ENCODE measurements at regions not wholly inside any gene's neighbourhood (a gene's known extent, or its start where the extent isn't known, plus 50 kb on each side); places are given as distances from the start of the nearest gene placed in this dataset.

GRCh38 chr5:2388571-2388970 lies 362.9 kb downstream of the IRX2 start:
- no peaks in the 10 kb centered on the region for H3K9me3 ChIP-seq (ENCODE audit: control insufficient read depth in 1 of 2, low read length in 2 of 2)
- intact Hi-C loops (cut with micrococcal nuclease), result no loop called here
- peaks cover 1 to 2% of the 10 kb centered on the region in 2 donors for H3K27me3 Mint-ChIP-seq
- no peaks in the 10 kb centered on the region for H3K27me3 ChIP-seq (ENCODE audit: insufficient read depth, low read length)
- peaks cover 0 to 2% (median 0%) of the 10 kb centered on the region in 8 donors for H3K9me3 Mint-ChIP-seq
- POLR2A ChIA-PET (ENCODE audit: partially characterized antibody), result no interaction called here
- H3K4me1 ChIP-seq (ENCODE audit: insufficient read depth, low read length), result no peaks in the 10 kb centered on the region
- H3K27ac Mint-ChIP-seq, result no peak overlapping the region
- H3K4me1 Mint-ChIP-seq, result peaks cover 0 to 3% (median 0%) of the 10 kb centered on the region in 4 donors
- DNase-seq, result no peak
- CTCF ChIA-PET (ENCODE audit: partially characterized antibody), result no interaction called here
- H3K36me3 Mint-ChIP-seq, result no peaks in the 10 kb centered on the region
- H3K27ac ChIP-seq (ENCODE audit: low read depth, low read length), result no peak overlapping the region
- H3K4me3 ChIP-seq (ENCODE audit: low read length in 2 of 2), result no peak overlapping the region
- no peaks in the 10 kb centered on the region for H3K36me3 ChIP-seq (ENCODE audit: insufficient read depth, low read length)
- no peak overlapping the region for H3K4me3 Mint-ChIP-seq

- Histone ChIP-seq H3K4me3 (ENCODE audit: low read length in 2 of 2) (no peak overlapping the region), H3K9me3 (ENCODE audit: control insufficient read depth in 1 of 2, low read length in 2 of 2) (no peaks in the 10 kb centered on the region), H3K27me3 (ENCODE audit: insufficient read depth, low read length) (no peaks in the 10 kb centered on the region), H3K36me3 (ENCODE audit: insufficient read depth, low read length) (no peaks in the 10 kb centered on the region), H3K4me1 (ENCODE audit: insufficient read depth, low read length) (no peaks in the 10 kb centered on the region), H3K27ac (ENCODE audit: low read depth, low read length) (no peak overlapping the region)
- Mint-ChIP-seq H3K27me3 (peaks cover 1 to 2% of the 10 kb centered on the region in 2 donors), H3K4me1 (peaks cover 0 to 3% (median 0%) of the 10 kb centered on the region in 4 donors), H3K27ac (no peak overlapping the region), H3K4me3 (no peak overlapping the region), H3K9me3 (peaks cover 0 to 2% (median 0%) of the 10 kb centered on the region in 8 donors), H3K36me3 (no peaks in the 10 kb centered on the region)
- DNase-seq, result no peak
- ChIA-PET POLR2A (ENCODE audit: partially characterized antibody) (no interaction called here), CTCF (ENCODE audit: partially characterized antibody) (no interaction called here)
- intact Hi-C loops (cut with micrococcal nuclease), result no loop called here
Measured at GRCh38 chr5:2387634-2388325, 363.7 kb downstream of the IRX2 start.

GRCh38 chr5:2387250-2387633 lies 364.2 kb downstream of the IRX2 start:
- Mint-ChIP-seq H3K27ac (no peak overlapping the region), H3K4me3 (no peak overlapping the region), H3K36me3 (no peaks in the 10 kb centered on the region), H3K4me1 (peaks cover 0 to 3% (median 0%) of the 10 kb centered on the region in 4 donors), H3K9me3 (no peaks in the 10 kb centered on the region), H3K27me3 (peaks cover 1 to 2% of the 10 kb centered on the region in 2 donors)
- H3K27me3 ChIP-seq (ENCODE audit: insufficient read depth, low read length), result no peaks in the 10 kb centered on the region
- CTCF ChIA-PET (ENCODE audit: partially characterized antibody), result no interaction called here
- H3K27ac ChIP-seq (ENCODE audit: low read depth, low read length), result no peak overlapping the region
- POLR2A ChIA-PET (ENCODE audit: partially characterized antibody), result no interaction called here
- no peak overlapping the region for H3K4me3 ChIP-seq (ENCODE audit: low read length in 2 of 2)
- H3K4me1 ChIP-seq (ENCODE audit: insufficient read depth, low read length), result no peaks in the 10 kb centered on the region
- no peaks in the 10 kb centered on the region for H3K36me3 ChIP-seq (ENCODE audit: insufficient read depth, low read length)
- no peaks in the 10 kb centered on the region for H3K9me3 ChIP-seq (ENCODE audit: control insufficient read depth in 1 of 2, low read length in 2 of 2)
- intact Hi-C loops (cut with micrococcal nuclease), result no loop called here
- DNase-seq, result no peak

- Histone ChIP-seq H3K4me1 (ENCODE audit: insufficient read depth, low read length) (no peaks in the 10 kb centered on the region), H3K4me3 (ENCODE audit: low read length in 2 of 2) (no peak overlapping the region), H3K27ac (ENCODE audit: low read depth, low read length) (no peak overlapping the region), H3K36me3 (ENCODE audit: insufficient read depth, low read length) (no peaks in the 10 kb centered on the region), H3K27me3 (ENCODE audit: insufficient read depth, low read length) (no peaks in the 10 kb centered on the region), H3K9me3 (ENCODE audit: control insufficient read depth in 1 of 2, low read length in 2 of 2) (no peaks in the 10 kb centered on the region)
- intact Hi-C loops (cut with micrococcal nuclease), result no loop called here
- Mint-ChIP-seq H3K27me3 (peaks cover 1 to 2% of the 10 kb centered on the region in 2 donors), H3K4me3 (no peak overlapping the region), H3K4me1 (peaks cover 0 to 3% (median 0%) of the 10 kb centered on the region in 4 donors), H3K27ac (no peak overlapping the region), H3K36me3 (no peaks in the 10 kb centered on the region), H3K9me3 (no peaks in the 10 kb centered on the region)
- ChIA-PET POLR2A (ENCODE audit: partially characterized antibody) (no interaction called here), CTCF (ENCODE audit: partially characterized antibody) (no interaction called here)
- DNase-seq, result no peak
Measured at GRCh38 chr5:2385818-2386217, 365.7 kb downstream of the IRX2 start.

- Histone ChIP-seq H3K9me3 (ENCODE audit: control insufficient read depth in 1 of 2, low read length in 2 of 2) (no peaks in the 10 kb centered on the region), H3K4me1 (ENCODE audit: insufficient read depth, low read length) (no peaks in the 10 kb centered on the region), H3K27ac (ENCODE audit: low read depth, low read length) (no peak overlapping the region), H3K4me3 (ENCODE audit: low read length in 2 of 2) (no peak overlapping the region), H3K36me3 (ENCODE audit: insufficient read depth, low read length) (no peaks in the 10 kb centered on the region), H3K27me3 (ENCODE audit: insufficient read depth, low read length) (no peaks in the 10 kb centered on the region)
- H3K4me1 Mint-ChIP-seq, result peaks cover 0 to 2% (median 0%) of the 10 kb centered on the region in 4 donors
- ChIA-PET CTCF (ENCODE audit: partially characterized antibody) (no interaction called here), POLR2A (ENCODE audit: partially characterized antibody) (no interaction called here)
- H3K27ac Mint-ChIP-seq, result no peak overlapping the region
- peaks cover 0 to 5% (median 0%) of the 10 kb centered on the region in 8 donors for H3K9me3 Mint-ChIP-seq
- intact Hi-C loops (cut with micrococcal nuclease), result no loop called here
- peaks cover 0 to 1% of the 10 kb centered on the region in 2 donors for H3K27me3 Mint-ChIP-seq
- H3K36me3 Mint-ChIP-seq, result no peaks in the 10 kb centered on the region
- DNase-seq, result no peak
- no peak overlapping the region for H3K4me3 Mint-ChIP-seq
Measured at GRCh38 chr5:2383698-2384065, 367.8 kb downstream of the IRX2 start.

GRCh38 chr5:2382776-2383697 lies 368.4 kb downstream of the IRX2 start:
- intact Hi-C loops (cut with micrococcal nuclease), result no loop called here
- DNase-seq, result no peak
- Mint-ChIP-seq H3K4me3 (no peak overlapping the region), H3K9me3 (peaks cover 0 to 5% (median 0%) of the 10 kb centered on the region in 8 donors), H3K36me3 (no peaks in the 10 kb centered on the region), H3K27me3 (peaks cover 0 to 1% of the 10 kb centered on the region in 2 donors), H3K4me1 (no peaks in the 10 kb centered on the region), H3K27ac (no peak overlapping the region)
- Histone ChIP-seq H3K27me3 (ENCODE audit: insufficient read depth, low read length) (no peaks in the 10 kb centered on the region), H3K36me3 (ENCODE audit: insufficient read depth, low read length) (no peaks in the 10 kb centered on the region), H3K27ac (ENCODE audit: low read depth, low read length) (no peak overlapping the region), H3K9me3 (ENCODE audit: control insufficient read depth in 1 of 2, low read length in 2 of 2) (no peaks in the 10 kb centered on the region), H3K4me3 (ENCODE audit: low read length in 2 of 2) (no peak overlapping the region), H3K4me1 (ENCODE audit: insufficient read depth, low read length) (no peaks in the 10 kb centered on the region)
- ChIA-PET POLR2A (ENCODE audit: partially characterized antibody) (no interaction called here), CTCF (ENCODE audit: partially characterized antibody) (no interaction called here)

GRCh38 chr5:2381861-2382260 lies 369.6 kb downstream of the IRX2 start:
- Histone ChIP-seq H3K36me3 (ENCODE audit: insufficient read depth, low read length) (no peaks in the 10 kb centered on the region), H3K27me3 (ENCODE audit: insufficient read depth, low read length) (no peaks in the 10 kb centered on the region), H3K27ac (ENCODE audit: low read depth, low read length) (no peak overlapping the region), H3K9me3 (ENCODE audit: control insufficient read depth in 1 of 2, low read length in 2 of 2) (no peaks in the 10 kb centered on the region), H3K4me1 (ENCODE audit: insufficient read depth, low read length) (no peaks in the 10 kb centered on the region), H3K4me3 (ENCODE audit: low read length in 2 of 2) (no peak overlapping the region)
- Mint-ChIP-seq H3K27me3 (peaks cover 0 to 1% of the 10 kb centered on the region in 2 donors), H3K4me1 (no peaks in the 10 kb centered on the region), H3K27ac (no peak overlapping the region), H3K36me3 (no peaks in the 10 kb centered on the region), H3K9me3 (peaks cover 0 to 5% (median 0%) of the 10 kb centered on the region in 8 donors), H3K4me3 (no peak overlapping the region)
- DNase-seq, result no peak
- intact Hi-C loops (cut with micrococcal nuclease), result no loop called here
- POLR2A ChIA-PET (ENCODE audit: partially characterized antibody), result no interaction called here
- CTCF ChIA-PET (ENCODE audit: partially characterized antibody), result no interaction called here

All from CD4-positive, alpha-beta memory T cell (primary cell).